Neuronal stem cell (in vitro differentiated cells): ENCODE measurements at regions not wholly inside any gene's neighbourhood (a gene's known extent, or its start where the extent isn't known, plus 50 kb on each side); places are given as distances from the start of the nearest gene placed in this dataset.

Experiments used
- DNase-seq: peaks from one replicate; pipeline ENCODE4 v3.0.0-alpha.2; 2013; ENCODE audit warnings: low spot score
- H2AFZ ChIP-seq: one replicate; pipeline ENCODE4 v1.6.1; 2013; ENCODE audit warnings: mild to moderate bottlenecking, low read length, inconsistent platforms
- H2AK5ac ChIP-seq: 2 replicates; pipeline ENCODE4 v1.6.1; 2013; ENCODE audit warnings: low read depth, mild to moderate bottlenecking, inconsistent platforms, low read length, moderate library complexity, mixed read lengths
- H2BK120ac ChIP-seq: 2 replicates; pipeline ENCODE4 v1.6.1; 2013; ENCODE audit warnings: low read depth, mild to moderate bottlenecking, inconsistent platforms, low read length, moderate library complexity, mixed read lengths
- H2BK12ac ChIP-seq: one replicate; pipeline ENCODE4 v1.6.1; 2013; ENCODE audit warnings: low read length, inconsistent platforms
- H2BK15ac ChIP-seq: 2 replicates; pipeline ENCODE4 v1.6.1; 2013; ENCODE audit warnings: mild to moderate bottlenecking, low read length, inconsistent platforms, mixed read lengths
- H2BK5ac ChIP-seq: one replicate; pipeline ENCODE4 v1.6.1; 2013; ENCODE audit warnings: inconsistent platforms, mild to moderate bottlenecking, low read length, moderate library complexity
- H3K14ac ChIP-seq: one replicate; pipeline ENCODE4 v1.6.1; 2013; ENCODE audit warnings: low read length, inconsistent platforms
- H3K18ac ChIP-seq: 2 replicates; pipeline ENCODE4 v1.6.1; 2013; ENCODE audit warnings: low read length, inconsistent platforms
- H3K23ac ChIP-seq: 2 replicates; pipeline ENCODE4 v1.6.1; 2013; ENCODE audit warnings: low read depth, mild to moderate bottlenecking, mixed read lengths, low read length, inconsistent platforms; ENCODE audit not compliant: poor library complexity
- H3K27ac ChIP-seq: replicated peaks from 3 replicates; pipeline ENCODE4 v1.5.1; 2013; ENCODE audit warnings: low read length, inconsistent platforms
- H3K27me3 ChIP-seq, 3 experiments: 2 replicates each; pipeline ENCODE4 v1.6.1; 2013; ENCODE audit warnings: low read length in 3 of 3, mild to moderate bottlenecking in 2 of 3, inconsistent platforms in 1 of 3, low read depth in 1 of 3, mixed read lengths in 1 of 3, moderate library complexity in 1 of 3; ENCODE audit not compliant: control insufficient read depth in 3 of 3, insufficient read depth in 3 of 3
- H3K36me3 ChIP-seq, 2 donors: replicated peaks in 1 of 2; 2 replicates each; pipeline ENCODE4 v1.6.1; 2013; ENCODE audit warnings: low read length in 2 of 2; ENCODE audit not compliant: control insufficient read depth in 2 of 2, insufficient read depth in 2 of 2
- H3K4ac ChIP-seq: 2 replicates; pipeline ENCODE4 v1.6.1; 2013; ENCODE audit warnings: inconsistent platforms, mild to moderate bottlenecking, low read length, moderate library complexity
- H3K4me1 ChIP-seq, 2 donors: 1 replicate in 1 of 2; 2 replicates in 1 of 2; pipeline ENCODE4 v1.6.1; 2013; ENCODE audit warnings: low read length in 2 of 2, low read depth in 1 of 2; ENCODE audit not compliant: control insufficient read depth in 2 of 2, insufficient read depth in 1 of 2
- H3K4me2 ChIP-seq: one replicate; pipeline ENCODE4 v1.6.1; 2013; ENCODE audit warnings: mild to moderate bottlenecking, low read length, inconsistent platforms; ENCODE audit not compliant: insufficient read depth, poor library complexity, severe bottlenecking
- H3K4me3 ChIP-seq, 2 donors: 2 replicates each; pipeline ENCODE4 v1.5.1; 2013; ENCODE audit warnings: low read length in 2 of 2, mild to moderate bottlenecking in 2 of 2, inconsistent platforms in 1 of 2, moderate library complexity in 1 of 2
- H3K79me1 ChIP-seq: one replicate; pipeline ENCODE4 v1.6.1; 2013; ENCODE audit warnings: low read depth, mild to moderate bottlenecking, inconsistent platforms, low read length, moderate library complexity
- H3K9ac ChIP-seq: one replicate; pipeline ENCODE4 v1.6.1; 2013; ENCODE audit warnings: mild to moderate bottlenecking, low read depth, low read length, inconsistent platforms; ENCODE audit not compliant: poor library complexity
- H3K9me3 ChIP-seq, 2 donors: replicated peaks in 1 of 2; 2 replicates each; pipeline versions ENCODE3 to v1.6.1; 2013; ENCODE audit warnings: low read length in 2 of 2, mild to moderate bottlenecking in 2 of 2, inconsistent platforms in 1 of 2, low read depth in 1 of 2, mixed read lengths in 1 of 2, moderate library complexity in 1 of 2; ENCODE audit not compliant: control insufficient read depth in 2 of 2, insufficient read depth in 1 of 2
- H4K8ac ChIP-seq: one replicate; pipeline ENCODE4 v1.6.1; 2013; ENCODE audit warnings: low read depth, mild to moderate bottlenecking, inconsistent platforms, low read length, moderate library complexity
- H4K91ac ChIP-seq: one replicate; pipeline ENCODE4 v1.6.1; 2013; ENCODE audit warnings: low read length, low read depth, mild to moderate bottlenecking, inconsistent platforms; ENCODE audit not compliant: poor library complexity
- WGBS, 2 donors: extraction: QIAGEN DNeasy Blood & Tissue Kit; methylation state at CpG; one replicate each; pipeline ENCODE4 v1.1.7; 2013; ENCODE audit warnings: missing lambda C conversion rate in 2 of 2, mixed read lengths in 1 of 2; ENCODE audit not compliant: insufficient read length in 2 of 2, insufficient replicate concordance in 1 of 2; ENCODE audit errors: extremely low coverage in 2 of 2; 5-methylcytosine and 5-hydroxymethylcytosine counted together

DNA sequence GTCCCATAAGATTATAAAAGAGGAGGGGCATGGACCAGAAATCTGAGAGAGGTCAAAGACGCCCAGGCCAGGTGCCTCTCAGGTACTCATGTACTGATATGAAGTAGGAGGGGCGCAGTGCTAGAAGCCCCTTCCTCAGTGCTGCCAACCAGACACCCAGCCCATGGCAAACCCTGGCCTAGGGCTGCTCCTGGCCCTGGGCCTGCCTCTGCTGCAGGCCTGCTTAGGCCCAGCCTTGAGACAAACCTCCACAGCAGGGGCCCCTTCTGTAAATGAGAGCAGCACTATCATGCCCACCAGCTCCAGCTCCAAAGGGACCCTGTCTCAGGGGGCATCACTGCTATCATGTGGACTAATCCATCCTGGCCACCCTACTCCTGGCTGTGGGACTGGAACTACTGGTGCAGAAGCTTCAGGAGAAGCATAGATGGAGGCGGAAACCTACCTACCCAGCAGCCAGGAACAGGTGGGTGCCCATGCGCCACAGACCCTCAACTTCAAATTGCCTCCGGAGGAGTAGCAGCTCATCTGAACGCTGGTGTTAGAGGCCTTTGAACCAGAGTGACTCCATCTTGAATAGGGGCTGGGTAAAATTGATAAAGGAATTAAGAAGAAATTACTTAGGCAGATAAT is 72.4 kb upstream of the LGSN start:
- H3K14ac ChIP-seq: no peak overlapping the region
- H3K27ac ChIP-seq: no peak overlapping the region
- no CpG with 5 or more reads among the region's 6 CpGs for WGBS, 2 donors

DNA sequence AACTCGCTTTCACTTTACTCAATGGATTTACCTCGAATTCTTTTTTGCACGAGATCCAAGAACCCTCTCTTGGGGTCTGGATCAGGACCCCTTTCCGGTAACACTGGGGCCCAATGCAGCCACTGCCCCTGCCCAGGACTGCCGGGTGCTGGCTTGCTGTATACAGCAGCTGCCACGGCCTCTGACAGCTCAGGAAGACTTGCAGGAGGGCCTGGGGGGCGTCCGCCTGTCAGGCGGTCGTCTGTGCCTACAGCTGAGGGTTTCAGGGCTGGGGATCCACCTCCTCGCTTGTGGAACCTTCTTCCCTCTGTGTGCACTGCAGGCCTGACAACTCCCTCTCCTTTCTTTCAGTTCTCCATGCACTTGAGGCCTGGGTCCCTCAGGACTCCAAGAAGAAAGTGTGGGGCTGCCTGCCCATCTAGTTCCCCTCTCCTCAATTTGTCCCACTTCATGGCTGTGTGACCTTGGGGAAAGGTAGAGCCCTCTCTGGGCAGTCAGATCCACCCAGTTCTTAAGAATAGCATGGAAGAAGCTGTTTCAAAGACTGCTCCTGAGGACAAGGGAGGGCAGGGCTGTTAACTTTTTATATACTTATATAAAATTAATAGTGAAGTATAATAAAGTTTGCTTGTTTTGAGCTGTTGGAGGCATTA is 75.0 kb upstream of the LGSN start:
- H3K4ac ChIP-seq: no peak overlapping the region
- H2BK120ac ChIP-seq: no peak overlapping the region
- H3K14ac ChIP-seq: no peak overlapping the region
- no peak overlapping the region for H3K18ac ChIP-seq
- no peak overlapping the region for H2AFZ ChIP-seq
- no peak overlapping the region for H2BK15ac ChIP-seq
- H4K8ac ChIP-seq: no peak overlapping the region
- no peaks in the 10 kb centered on the region for H3K4me1 ChIP-seq
- no CpG with 5 or more reads among the region's 11 CpGs for WGBS, 2 donors
- no peak overlapping the region for H3K23ac ChIP-seq
- H3K27me3 ChIP-seq: no peaks in the 10 kb centered on the region
- H3K4me2 ChIP-seq: no peak overlapping the region
- H2BK12ac ChIP-seq: no peak overlapping the region
- no peaks in the 10 kb centered on the region for H3K9me3 ChIP-seq
- H3K79me1 ChIP-seq: no peaks in the 10 kb centered on the region
- no peak overlapping the region for H3K27ac ChIP-seq
- H2BK5ac ChIP-seq: no peak overlapping the region
- DNase-seq: no peak
- no peak overlapping the region for H4K91ac ChIP-seq
- H3K9ac ChIP-seq: no peak overlapping the region
- H3K4me3 ChIP-seq: peak overlapping the region in 1 of 2 donors; percentile 11
- no peaks in the 10 kb centered on the region for H3K36me3 ChIP-seq
- no peak overlapping the region for H2AK5ac ChIP-seq

More for the DNA sequence above, 72.4 kb upstream of the LGSN start:
- Histone ChIP-seq H2BK12ac (no peak overlapping the region), H3K4me2 (no peak overlapping the region), H2BK15ac (no peak overlapping the region), H4K91ac (no peak overlapping the region), H3K4me1 (no peaks in the 10 kb centered on the region), H3K9ac (no peak overlapping the region), H2BK5ac (peak overlapping the region; percentile 53), H3K79me1 (no peaks in the 10 kb centered on the region), H4K8ac (no peak overlapping the region), H3K4ac (no peak overlapping the region), H3K27me3 (no peaks in the 10 kb centered on the region), H3K36me3 (no peaks in the 10 kb centered on the region), H2BK120ac (no peak overlapping the region), H3K9me3 (no peaks in the 10 kb centered on the region), H2AFZ (no peak overlapping the region), H3K18ac (no peak overlapping the region), H3K4me3 (no peak overlapping the region), H2AK5ac (no peak overlapping the region), H3K23ac (no peak overlapping the region)
- no peak for DNase-seq

DNA sequence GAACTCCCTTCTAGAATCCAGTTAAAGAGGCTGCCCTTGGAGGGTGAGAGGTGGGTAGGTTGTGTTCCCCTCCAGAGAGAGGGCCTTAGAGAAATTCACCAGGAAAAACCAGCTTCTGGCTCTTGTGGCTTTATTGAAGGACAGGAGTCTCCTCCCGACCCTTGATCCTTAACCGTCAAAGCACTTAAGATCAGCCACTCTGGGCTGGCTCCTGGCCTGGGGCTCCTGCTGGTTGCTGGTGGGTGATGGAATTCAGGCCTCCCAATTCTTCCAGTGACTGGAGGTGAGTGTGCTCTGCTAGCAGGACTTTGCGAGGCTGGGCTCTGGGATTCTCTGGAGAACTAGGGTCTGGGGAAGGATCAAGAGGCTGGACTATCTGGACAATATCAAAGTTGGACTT is 75.6 kb upstream of the LGSN start:
- no peaks in the 10 kb centered on the region for H3K79me1 ChIP-seq
- H3K4ac ChIP-seq: no peak overlapping the region
- H3K4me2 ChIP-seq: no peak overlapping the region
- no peak overlapping the region for H3K4me3 ChIP-seq
- H3K36me3 ChIP-seq: no peaks in the 10 kb centered on the region
- H2AK5ac ChIP-seq: no peak overlapping the region
- no peak overlapping the region for H4K91ac ChIP-seq
- no peak overlapping the region for H4K8ac ChIP-seq
- H3K9ac ChIP-seq: no peak overlapping the region
- H2BK5ac ChIP-seq: no peak overlapping the region
- H3K9me3 ChIP-seq: no peaks in the 10 kb centered on the region
- H3K4me1 ChIP-seq: no peaks in the 10 kb centered on the region
- H2AFZ ChIP-seq: no peak overlapping the region
- H2BK15ac ChIP-seq: no peak overlapping the region
- H3K27me3 ChIP-seq: no peaks in the 10 kb centered on the region
- no peak overlapping the region for H3K18ac ChIP-seq
- H3K14ac ChIP-seq: no peak overlapping the region
- WGBS, 2 donors: no CpG with 5 or more reads among the region's 3 CpGs
- H2BK12ac ChIP-seq: no peak overlapping the region
- H3K23ac ChIP-seq: no peak overlapping the region
- H3K27ac ChIP-seq: no peak overlapping the region
- DNase-seq: no peak
- no peak overlapping the region for H2BK120ac ChIP-seq

DNA sequence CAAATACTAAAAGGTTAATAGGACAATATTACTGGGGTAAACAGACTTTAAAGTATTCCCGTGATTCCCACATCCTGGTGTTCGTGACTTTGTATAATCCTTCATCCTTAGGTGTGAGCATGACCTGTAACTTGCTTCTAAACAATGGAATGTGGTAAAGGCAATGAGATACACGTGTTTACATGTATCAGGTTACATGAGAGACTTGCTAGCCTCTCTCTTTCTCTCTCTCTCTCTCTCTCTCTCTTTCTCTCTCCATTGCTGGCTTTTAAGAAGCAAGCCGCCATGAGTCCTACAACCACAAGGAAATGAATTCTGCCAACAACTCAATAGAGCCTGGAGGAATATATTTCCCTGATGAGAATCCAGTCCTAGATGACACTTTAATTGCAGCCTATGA is 83.9 kb upstream of the LGSN start:
- H3K23ac ChIP-seq: no peak overlapping the region
- WGBS, 2 donors: no CpG with 5 or more reads among the region's 4 CpGs

More for the DNA sequence above, 83.9 kb upstream of the LGSN start:
- H4K91ac ChIP-seq: no peak overlapping the region
- no peak overlapping the region for H3K4me2 ChIP-seq
- no peak overlapping the region for H3K4me3 ChIP-seq
- no peak overlapping the region for H3K27ac ChIP-seq
- no peak overlapping the region for H2BK5ac ChIP-seq
- no peak overlapping the region for H3K18ac ChIP-seq
- DNase-seq: no peak
- H3K9ac ChIP-seq: no peak overlapping the region
- no peaks in the 10 kb centered on the region for H3K27me3 ChIP-seq
- H2AFZ ChIP-seq: no peak overlapping the region
- H2AK5ac ChIP-seq: no peak overlapping the region
- no peak overlapping the region for H2BK120ac ChIP-seq
- H2BK15ac ChIP-seq: no peak overlapping the region
- no peak overlapping the region for H4K8ac ChIP-seq
- no peak overlapping the region for H3K4ac ChIP-seq
- no peaks in the 10 kb centered on the region for H3K36me3 ChIP-seq
- no peak overlapping the region for H2BK12ac ChIP-seq
- no peaks in the 10 kb centered on the region for H3K79me1 ChIP-seq
- no peaks in the 10 kb centered on the region for H3K4me1 ChIP-seq
- H3K14ac ChIP-seq: no peak overlapping the region
- no peaks in the 10 kb centered on the region for H3K9me3 ChIP-seq
